Activated naive CD4-positive, alpha-beta T cell treated with anti-CD3 and anti-CD28 coated beads for 36 hours (primary cell): ENCODE measurements at regions not wholly inside any gene's neighbourhood (a gene's known extent, or its start where the extent isn't known, plus 50 kb on each side); places are given as distances from the start of the nearest gene placed in this dataset.

Source experiments
- CTCF ChIA-PET: fragments of 350-600 bp; sonication (Branson Sonifier 250); formaldehyde crosslinking; loops from one replicate; lab custom pipeline; 2021; ENCODE audit warnings: antibody characterized with exemption; lab: Charles Lee
- DNase-seq: peaks from one replicate; pipeline ENCODE4 v3.0.0-alpha.2; 2020
- H3K27ac Mint-ChIP-seq: one replicate; pipeline ENCODE4 v1.8.0; 2021; ENCODE audit warnings: mild to moderate bottlenecking, mixed read lengths
- H3K27me3 Mint-ChIP-seq: one replicate; pipeline ENCODE4 v1.8.0; 2021; ENCODE audit warnings: low read depth, mixed read lengths
- H3K36me3 Mint-ChIP-seq: one replicate; pipeline ENCODE4 v1.8.0; 2021; ENCODE audit warnings: low read depth, mixed read lengths
- H3K4me1 Mint-ChIP-seq: one replicate; pipeline ENCODE4 v1.8.0; 2021; ENCODE audit warnings: low read depth, mixed read lengths
- H3K4me3 Mint-ChIP-seq: one replicate; pipeline ENCODE4 v1.8.0; 2021; ENCODE audit warnings: mild to moderate bottlenecking, moderate library complexity, mixed read lengths
- H3K9me3 Mint-ChIP-seq: one replicate; pipeline ENCODE4 v1.8.0; 2021; ENCODE audit warnings: mixed read lengths
- intact Hi-C: fragments of 100-400 bp; cut with micrococcal nuclease; formaldehyde crosslinking; loops from one replicate; pipeline ENCODE4 v1.15.1; 2023

- H3K9me3 Mint-ChIP-seq, result no peaks in the 10 kb centered on the region
- intact Hi-C loops, result no loop called here
- no peak overlapping the region for H3K4me3 Mint-ChIP-seq
- H3K4me1 Mint-ChIP-seq, result no peaks in the 10 kb centered on the region
- no peaks in the 10 kb centered on the region for H3K36me3 Mint-ChIP-seq
- no peak for DNase-seq
- CTCF ChIA-PET, result interaction anchor here (0.6 kb wide), 1 partner anchor 29 kb away, joined by 5 read pairs; no protein-coding TSS in a partner anchor
- H3K27ac Mint-ChIP-seq, result no peak overlapping the region
- H3K27me3 Mint-ChIP-seq, result no peaks in the 10 kb centered on the region
Measured at GRCh38 chr20:36824142-36824940, 50.8 kb upstream of the DSN1 start.

GRCh38 chr20:36825385-36826104 is 50.4 kb upstream of the TLDC2 start:
- no peak overlapping the region for H3K4me3 Mint-ChIP-seq
- no peaks in the 10 kb centered on the region for H3K4me1 Mint-ChIP-seq
- CTCF ChIA-PET, result interaction anchor here (0.6 to 1.1 kb wide), 2 partner anchors 8 to 17 kb away, joined by 3 read pairs; no protein-coding TSS in a partner anchor
- no peak overlapping the region for H3K27ac Mint-ChIP-seq
- no peaks in the 10 kb centered on the region for H3K27me3 Mint-ChIP-seq
- no peaks in the 10 kb centered on the region for H3K36me3 Mint-ChIP-seq
- no peaks in the 10 kb centered on the region for H3K9me3 Mint-ChIP-seq
- intact Hi-C loops, result no loop called here
- no peak for DNase-seq
